GM19324 (cell line): ENCODE measurements at regions not wholly inside any gene's neighbourhood (a gene's known extent, or its start where the extent isn't known, plus 50 kb on each side); places are given as distances from the start of the nearest gene placed in this dataset.

Source experiments
- ATAC-seq: cut with Tn5 transposase; IDR thresholded peaks from one replicate; pipeline ENCODE4 v1.9.1; 2021; ENCODE audit warnings: mild to moderate bottlenecking, moderate library complexity; ENCODE audit not compliant: unreplicated experiment, low FRiP score

DNA sequence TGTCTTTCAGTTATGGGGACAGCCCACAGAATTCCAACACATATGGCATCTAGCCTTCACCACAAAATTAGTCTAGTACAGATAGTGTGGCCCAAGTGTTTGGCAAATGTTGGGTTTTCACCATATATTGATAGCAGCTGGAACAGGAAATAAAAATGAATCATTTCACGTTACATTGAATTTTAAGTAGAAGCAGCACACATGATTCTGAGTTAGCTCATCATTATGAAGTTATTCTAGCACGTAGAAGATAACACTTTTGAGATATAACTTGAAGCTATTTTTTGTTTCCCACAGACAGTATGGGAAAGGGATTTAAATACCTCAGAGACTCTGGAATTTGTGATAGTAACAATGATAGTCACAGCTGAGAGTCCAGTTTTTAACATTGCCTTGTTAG lies 118.7 kb downstream of the FAT4 start:
- ATAC-seq: no peak

DNA sequence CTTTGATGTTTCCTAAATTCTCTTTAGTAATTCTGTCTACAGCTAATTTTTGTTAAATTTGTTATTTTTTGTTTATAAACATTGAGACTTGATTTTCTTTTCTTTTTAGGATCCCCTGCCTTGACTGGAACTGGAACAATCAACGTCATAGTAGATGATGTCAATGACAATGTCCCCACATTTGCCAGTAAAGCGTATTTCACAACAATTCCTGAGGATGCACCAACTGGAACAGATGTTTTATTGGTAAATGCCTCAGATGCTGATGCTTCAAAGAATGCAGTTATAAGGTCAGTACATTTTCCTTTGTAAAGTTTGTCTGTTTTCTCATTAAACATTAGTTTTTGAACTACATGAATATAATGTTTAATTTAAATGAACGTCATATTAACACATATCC lies 119.4 kb downstream of the FAT4 start:
- ATAC-seq: no peak

DNA sequence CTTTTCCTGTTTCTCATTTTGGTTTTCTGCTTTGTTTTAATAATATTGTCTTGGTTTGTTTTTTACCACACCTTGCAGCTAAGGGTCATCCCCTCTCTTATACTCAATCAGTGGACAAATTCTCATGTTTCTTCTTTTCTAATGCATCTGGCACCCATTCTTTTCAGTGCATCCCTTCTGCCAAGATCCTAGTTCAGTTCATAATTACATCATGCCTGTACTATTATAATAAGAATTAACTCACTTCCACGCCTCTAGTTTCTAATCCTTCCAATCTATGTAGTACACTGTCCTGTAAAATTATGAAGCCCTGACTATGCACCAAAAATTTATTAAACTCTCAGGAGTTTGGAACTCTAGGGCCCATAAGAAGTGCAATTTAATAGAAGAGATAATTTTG lies 126.1 kb downstream of the FAT4 start:
- ATAC-seq: no peak

DNA sequence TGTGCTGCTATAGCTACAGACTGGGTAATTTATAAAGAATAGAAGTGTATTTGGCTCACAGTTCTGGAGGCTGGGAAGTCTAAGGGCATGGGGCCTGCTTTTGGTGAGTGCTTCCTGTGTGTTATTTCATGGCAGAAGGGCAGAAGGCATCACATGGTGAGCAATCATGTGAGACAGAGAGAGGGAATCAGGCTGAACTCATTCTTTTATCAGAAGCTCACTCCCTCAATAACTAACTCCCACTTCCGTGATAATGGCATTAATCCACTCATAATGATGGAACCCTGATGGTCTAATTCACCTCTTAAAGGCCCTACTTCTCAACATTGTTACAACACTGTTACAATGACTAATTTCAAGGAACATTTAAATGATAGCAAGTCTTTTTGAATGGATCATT lies 129.4 kb downstream of the FAT4 start:
- ATAC-seq: no peak

DNA sequence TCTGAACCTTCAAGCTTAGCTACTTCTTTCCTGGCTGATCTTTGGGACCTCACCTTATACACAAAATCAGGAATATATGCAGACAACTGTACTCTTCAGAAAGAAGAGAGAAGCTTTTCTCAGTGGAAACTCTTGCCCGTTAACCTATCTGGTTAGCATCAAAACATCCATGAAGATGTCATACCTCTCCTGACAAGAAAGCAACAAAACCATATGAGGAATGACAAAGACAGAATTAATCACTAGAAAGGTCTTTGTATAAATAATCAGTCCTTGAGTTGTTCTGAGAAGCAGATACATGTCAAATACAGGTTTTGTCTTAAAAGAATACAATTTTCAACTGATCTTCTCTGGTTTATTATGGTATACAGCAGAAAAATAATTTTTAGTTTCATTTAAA lies 130.8 kb downstream of the FAT4 start:
- ATAC-seq: no peak

DNA sequence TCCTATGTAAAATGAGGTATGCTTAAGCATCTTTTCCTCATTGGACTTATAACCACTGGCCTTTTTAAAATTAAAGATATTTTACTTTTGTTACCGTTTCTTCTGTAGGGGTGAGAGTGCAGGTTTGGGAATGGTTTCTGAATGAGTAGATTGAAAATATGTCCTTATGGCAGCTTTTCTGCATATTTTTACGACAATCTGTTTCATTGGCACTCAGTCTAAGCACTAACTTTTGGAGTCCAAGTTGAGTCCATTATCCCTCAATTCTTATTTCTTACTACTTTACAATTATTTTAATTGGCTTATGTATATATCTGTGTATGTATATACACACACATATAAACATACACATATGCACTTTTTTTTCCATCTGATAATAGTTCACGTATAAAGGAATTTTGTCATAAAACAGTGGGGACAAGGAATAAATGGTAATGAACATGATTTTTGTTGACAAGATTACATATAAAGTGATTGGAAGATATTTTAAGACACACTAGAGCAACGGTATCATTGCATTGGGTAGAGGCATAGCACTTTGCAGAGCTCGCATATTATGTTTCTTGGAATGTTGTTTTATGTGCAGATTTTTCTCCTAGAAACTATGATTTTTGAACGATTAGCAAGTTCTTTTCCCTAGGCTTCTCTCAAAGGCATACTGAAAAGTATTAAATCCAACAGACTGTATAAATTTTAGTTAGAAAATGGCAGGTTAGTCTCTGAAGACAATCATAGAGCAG lies 133.0 kb downstream of the FAT4 start:
- ATAC-seq: no peak

DNA sequence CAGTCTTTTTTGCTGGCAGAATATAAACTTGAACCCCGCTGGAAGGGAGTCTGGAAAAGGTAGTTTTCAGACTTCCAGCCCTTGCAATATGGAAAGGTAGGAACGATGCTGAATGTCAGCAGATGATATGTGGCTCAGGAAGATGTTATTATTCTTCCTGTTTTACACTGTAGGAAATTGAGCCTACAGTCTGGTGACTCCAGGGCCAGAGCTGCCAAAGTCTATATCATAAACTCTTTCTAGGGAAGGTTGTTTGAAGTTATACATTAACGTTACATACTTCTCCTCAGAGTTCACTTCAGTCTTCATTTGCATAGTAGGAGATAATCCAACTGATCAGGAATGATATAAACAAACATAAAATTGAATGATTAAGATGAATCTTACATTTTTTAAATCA lies 141.3 kb downstream of the FAT4 start:
- ATAC-seq: no peak

DNA sequence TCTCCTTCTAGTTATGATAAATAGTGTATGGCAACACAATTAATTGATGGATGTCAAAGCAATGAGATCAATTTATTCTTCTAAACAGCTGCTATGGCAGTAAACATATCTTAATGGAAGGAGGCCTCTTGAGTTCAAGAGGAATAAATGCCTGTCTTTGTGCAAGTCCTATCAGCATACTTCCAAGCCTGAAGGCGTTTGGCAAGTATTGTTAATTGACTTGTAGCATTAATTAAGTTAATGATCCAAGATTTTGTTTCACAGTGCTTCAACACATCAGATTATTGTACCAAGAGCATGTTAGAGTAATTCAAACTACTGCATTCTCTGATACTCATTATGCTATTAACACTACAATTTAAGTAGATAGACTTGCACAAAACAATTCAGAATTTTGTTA lies 144.8 kb downstream of the FAT4 start:
- no peak for ATAC-seq

DNA sequence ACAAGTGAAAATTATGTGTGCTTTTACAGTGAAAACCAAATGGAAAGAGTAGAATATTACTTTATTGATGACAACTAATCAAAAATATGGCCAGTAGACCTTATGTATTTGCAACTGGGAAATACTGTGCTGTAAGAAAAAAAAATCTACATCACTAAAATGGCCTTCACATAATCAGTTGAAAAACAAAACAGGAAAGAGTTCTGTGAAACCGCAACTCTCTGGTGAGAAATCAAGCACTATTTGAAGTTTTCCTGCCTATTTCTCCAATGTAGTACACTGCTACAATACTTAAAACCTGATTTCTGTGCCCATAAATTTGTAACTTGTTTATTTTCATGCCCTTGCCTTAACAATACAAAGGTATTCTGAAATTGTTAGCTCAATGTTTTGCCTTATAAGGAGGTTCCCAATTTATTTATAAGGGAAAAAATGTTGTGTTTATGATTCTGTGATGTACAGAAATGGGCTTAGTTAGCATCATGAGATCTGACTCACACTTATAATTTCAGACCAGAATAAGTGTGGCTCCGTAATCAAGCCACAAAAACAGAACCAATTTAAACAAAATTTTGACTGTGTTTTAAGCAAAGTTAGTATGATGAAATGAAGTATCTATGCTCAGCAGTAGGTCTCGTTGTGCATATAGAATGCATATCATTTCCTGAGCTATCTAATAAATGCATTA lies 147.1 kb downstream of the FAT4 start:
- no peak for ATAC-seq

DNA sequence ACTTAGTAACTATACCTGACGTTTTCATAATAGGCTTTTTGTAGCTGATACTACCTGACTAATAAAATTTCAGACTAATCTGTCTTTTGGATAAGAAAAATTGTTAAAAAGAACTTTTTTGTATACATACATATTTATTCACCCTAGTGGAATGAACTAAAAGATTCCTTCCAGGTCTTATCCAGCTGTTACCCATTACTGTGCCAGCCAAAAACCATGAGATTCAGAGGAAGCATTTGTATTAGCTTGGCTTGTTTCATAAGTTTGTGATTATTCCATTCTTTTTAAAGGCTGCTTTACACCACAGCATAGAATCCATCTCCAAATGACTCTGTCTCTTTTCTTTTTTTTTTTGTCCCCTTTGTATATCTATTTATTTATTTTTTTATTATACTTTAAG lies 149.4 kb downstream of the FAT4 start:
- no peak for ATAC-seq

DNA sequence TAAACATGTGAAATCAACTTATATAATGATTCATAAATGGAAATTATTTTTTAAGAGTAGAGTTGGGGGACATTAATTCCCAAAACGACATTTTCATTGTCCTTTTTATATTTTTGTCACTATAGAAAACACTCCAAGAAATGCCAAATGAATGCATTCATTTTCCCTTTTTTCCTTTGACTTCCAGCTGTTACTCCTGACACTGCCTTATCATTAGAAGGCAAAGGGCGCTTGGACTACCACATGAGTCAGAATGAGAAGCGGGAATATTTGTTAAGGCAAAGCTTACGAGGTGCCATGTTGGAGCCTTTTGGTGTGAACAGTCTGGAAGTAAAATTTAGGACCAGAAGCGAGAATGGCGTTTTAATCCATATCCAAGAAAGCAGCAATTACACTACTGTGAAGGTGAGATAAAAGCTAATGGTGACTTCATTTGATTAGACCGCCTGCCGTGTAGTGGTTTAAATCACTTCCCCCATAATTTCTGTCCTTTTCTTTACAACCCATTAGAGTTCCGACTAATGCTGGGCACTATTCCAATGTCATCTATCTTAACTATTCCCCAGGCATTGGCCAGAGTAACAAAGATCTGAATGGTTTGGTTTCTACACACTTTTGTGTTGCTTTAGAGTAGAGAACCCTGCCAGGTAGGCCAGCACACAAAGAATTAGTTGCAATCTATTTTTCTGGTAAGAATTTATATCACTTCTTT lies 166.7 kb downstream of the FAT4 start:
- ATAC-seq: no peak

DNA sequence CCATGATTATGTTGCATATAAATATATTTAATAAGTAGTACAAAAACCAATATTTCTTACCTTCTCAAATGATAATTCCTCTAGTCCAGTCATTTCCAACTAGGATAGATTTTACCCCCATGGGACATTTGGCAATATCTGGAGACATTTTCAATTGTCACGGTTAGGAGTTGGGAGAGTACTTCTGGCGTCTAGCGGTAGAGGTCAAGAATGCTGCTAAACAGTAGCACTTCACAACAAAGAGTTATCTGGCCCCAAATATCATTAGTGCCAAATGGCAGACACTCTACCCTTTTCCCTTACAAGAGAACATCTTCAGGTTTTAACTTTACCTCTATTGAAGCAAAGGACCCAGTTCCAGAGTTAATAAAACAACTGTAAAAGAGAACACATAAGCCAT lies 168.1 kb downstream of the FAT4 start:
- ATAC-seq: no peak

DNA sequence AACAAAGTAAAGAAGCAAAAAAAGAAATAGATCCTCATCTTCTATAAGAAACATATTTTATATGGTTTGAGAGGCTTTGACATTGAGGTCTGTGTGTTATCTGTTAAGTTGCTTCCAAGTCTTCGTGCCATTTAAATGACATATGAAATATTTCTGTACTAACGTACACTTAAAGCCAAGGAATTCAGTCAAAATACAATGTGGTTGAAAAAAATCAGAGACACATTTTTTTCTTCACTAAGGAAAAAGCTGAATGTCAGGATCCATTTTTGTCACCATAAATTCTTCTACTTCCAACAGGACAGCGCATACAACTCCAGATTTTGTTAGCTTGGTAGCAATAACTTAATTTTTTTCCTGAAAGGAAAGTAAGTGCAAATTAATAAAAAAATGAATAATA lies 168.5 kb downstream of the FAT4 start:
- no peak for ATAC-seq

DNA sequence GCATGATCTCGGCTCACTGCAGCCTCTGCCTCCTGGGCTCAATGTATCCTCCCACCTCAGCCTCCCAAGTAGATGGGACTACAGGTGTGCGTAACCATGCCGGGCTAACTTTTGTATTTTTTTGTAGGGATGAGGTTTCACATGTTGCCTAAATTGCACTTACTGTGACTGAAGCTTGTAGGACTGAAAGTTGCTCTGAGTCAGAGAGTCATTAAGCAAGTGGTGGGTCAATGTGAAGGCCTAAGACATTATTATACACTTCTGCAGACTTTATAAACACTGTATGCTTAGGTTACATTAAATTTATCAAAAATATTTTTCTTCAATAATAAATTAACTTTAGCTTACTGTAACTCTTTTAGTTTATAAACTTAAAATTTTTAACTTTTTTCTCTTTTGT lies 170.2 kb downstream of the FAT4 start:
- no peak for ATAC-seq

DNA sequence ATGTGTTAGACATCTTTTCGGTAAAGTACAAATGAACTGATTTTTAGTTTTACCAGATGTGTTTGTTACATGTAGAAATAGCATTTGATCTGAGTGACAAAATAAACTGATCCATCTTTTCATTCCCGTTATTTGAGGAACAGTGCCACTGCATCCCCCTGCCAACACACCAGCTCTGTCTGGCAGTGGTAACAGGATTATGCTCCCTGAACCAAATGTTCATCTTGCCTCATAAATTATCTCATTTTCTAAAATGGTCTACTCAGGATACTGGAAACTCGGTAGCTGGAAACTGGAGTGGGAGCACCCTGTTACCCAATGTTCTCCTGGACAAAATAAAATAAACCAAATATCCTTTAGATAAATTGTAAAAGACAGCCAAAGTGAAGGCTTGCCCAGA lies 171.6 kb downstream of the FAT4 start:
- no peak for ATAC-seq

DNA sequence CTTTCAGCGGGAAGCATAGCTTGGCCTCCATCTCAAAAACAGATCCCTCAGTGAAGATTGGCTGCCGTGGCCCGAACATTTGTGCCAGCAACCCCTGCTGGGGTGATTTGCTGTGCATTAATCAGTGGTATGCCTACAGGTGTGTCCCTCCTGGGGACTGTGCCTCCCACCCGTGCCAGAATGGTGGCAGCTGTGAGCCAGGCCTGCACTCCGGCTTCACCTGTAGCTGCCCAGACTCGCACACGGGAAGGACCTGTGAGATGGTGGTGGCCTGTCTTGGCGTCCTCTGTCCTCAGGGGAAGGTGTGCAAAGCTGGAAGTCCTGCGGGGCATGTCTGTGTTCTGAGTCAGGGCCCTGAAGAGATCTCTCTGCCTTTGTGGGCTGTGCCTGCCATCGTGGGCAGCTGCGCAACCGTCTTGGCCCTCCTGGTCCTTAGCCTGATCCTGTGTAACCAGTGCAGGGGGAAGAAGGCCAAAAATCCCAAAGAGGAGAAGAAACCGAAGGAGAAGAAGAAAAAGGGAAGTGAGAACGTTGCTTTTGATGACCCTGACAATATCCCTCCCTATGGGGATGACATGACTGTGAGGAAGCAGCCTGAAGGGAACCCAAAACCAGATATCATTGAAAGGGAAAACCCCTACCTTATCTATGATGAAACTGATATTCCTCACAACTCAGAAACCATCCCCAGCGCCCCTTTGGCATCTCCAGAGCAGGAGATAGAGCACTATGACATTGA lies 175.4 kb downstream of the FAT4 start:
- ATAC-seq: no peak

DNA sequence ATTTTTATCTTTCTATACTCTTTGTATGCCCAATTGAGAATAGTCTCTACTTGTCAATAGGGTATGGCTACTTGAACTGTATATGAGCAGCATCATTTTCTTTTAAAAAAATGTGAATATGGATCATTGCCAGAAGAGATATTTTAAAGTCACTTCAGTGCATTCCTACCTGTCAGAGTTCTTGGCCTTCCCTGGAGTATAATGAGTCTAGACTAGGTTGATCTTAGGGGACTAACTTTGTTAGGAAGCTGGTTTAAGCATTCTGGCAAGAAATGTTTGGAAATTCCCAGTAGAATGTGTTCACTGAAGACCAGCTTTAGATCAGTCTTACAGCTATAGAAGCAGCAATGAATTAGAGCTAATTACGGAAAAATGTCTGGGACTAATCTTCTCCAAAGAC lies 178.2 kb downstream of the FAT4 start:
- no peak for ATAC-seq

DNA sequence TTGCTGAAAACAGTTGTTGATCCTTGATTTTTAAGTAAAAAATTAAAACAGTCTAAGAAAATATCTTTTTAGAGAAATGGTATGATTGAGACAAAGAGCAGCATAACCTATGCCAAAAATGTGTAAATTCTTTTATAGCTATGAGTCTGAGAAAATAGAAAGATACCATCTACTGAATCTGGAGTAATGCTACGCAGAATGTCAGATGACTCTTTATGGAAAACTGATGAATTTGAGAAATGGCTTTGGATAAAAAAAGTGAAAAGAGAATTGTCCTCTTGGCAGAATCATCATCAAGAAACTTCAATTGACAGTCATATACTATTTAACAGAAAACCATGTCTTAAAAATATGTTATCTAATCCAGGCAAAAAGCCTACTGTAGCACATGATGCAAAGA lies 183.1 kb downstream of the FAT4 start:
- ATAC-seq: no peak

DNA sequence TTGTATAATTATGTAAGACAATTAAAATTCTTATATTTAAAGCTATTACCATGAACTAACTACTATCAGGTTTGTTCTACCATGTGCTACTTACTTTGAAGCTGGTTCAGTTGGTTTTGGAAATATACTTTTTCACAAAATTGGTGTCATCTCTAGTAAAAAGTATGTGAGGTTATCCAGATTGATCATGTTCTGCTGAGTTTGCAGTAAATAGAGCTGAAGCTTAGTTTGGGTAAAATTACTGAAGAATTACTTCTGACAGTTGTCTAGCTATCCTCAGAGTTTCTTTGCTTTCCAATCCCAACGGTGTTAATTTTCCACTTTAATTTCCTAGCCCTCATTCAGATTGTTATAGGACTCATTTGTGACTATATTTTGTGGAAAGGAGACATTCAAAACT lies 184.2 kb downstream of the FAT4 start:
- no peak for ATAC-seq

DNA sequence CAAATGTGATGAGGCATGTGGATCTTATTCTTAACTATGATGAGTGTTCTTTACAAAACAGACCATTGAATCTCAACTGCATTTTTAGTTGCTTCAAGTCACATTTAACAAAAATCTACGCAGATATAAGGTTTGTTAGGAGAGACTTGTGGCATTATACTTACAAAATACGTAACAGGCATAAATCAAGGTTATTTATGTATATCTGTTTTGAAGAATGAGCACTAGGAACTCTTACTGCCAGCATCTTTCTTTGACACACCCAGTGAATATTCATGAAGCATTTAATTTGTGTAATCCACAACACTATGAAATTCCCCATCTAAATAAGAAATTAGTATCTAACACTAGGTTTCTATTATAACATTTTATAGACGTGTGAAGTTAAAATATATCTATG lies 186.3 kb downstream of the FAT4 start:
- ATAC-seq: no peak

DNA sequence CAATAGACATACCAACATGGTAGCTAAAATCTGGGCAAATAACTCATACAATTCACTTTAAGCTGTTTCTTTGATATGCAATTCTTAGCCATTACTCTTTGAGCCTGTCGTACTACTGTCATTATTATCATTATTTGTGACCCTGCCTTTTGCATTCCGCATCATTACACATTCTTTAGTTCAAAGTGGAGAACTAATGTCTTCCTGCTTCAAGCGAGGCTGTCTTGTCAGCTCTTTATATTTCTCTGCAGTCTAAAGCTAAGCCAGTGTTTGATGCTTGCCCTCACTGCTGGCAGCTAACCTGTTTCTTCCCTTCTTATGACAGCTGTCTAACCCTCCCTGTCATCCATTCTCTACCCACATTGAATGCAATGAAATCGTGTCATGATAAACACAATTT lies 186.8 kb downstream of the FAT4 start:
- ATAC-seq: no peak
